Kidney epithelial cell (primary cell): ENCODE measurements at regions not wholly inside any gene's neighbourhood (a gene's known extent, or its start where the extent isn't known, plus 50 kb on each side); places are given as distances from the start of the nearest gene placed in this dataset.

Source experiments
- DNase-seq: peaks from one replicate; pipeline ENCODE4 v3.0.0-alpha.2; 2010; ENCODE audit warnings: low read depth
- H3K27me3 ChIP-seq: 2 replicates; pipeline ENCODE4 v1.6.0; 2011; ENCODE audit warnings: low read length; ENCODE audit not compliant: control insufficient read depth, insufficient read depth
- H3K36me3 ChIP-seq: 2 replicates; pipeline ENCODE4 v1.5.1; 2011; ENCODE audit warnings: low read length; ENCODE audit not compliant: control insufficient read depth, insufficient read depth
- H3K4me3 ChIP-seq: 2 replicates; pipeline ENCODE4 v1.5.1; 2011; ENCODE audit warnings: low read depth, mild to moderate bottlenecking, control low read depth, low read length
- TF ChIP-seq, protein P1 (sequence below): IDR thresholded peaks from 2 replicates; pipeline ENCODE4 v1.5.1; 2011; ENCODE audit warnings: mild to moderate bottlenecking, moderate library complexity, low read length, control low read depth, inconsistent platforms; ENCODE audit not compliant: insufficient read depth, poor library complexity, severe bottlenecking

DNA sequence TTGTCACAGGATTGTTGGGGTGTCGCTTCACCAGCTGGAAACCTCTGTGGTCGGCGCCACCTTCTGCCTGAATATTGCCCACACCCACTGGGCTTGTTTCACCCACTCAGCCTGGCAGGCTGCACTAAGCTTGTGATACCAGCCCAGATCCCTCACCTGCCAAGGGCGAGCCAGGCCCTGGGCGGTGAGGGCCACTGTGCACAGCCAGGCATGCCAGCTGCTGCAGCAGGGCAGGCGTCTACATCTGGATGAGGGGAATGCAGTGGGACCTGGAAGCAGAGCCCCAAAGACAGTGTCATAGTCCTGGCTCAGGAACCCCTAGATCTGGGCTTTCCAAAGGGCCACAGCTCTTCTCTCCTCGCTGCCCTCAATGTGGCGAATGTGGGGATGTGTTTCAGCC, 1307.5 kb downstream of the GRIK2 start:
- no peak for DNase-seq
- H3K36me3 ChIP-seq = no peaks in the 10 kb centered on the region
- H3K4me3 ChIP-seq = no peak overlapping the region
- no peaks in the 10 kb centered on the region for H3K27me3 ChIP-seq
- TF ChIP-seq, protein P1, sequence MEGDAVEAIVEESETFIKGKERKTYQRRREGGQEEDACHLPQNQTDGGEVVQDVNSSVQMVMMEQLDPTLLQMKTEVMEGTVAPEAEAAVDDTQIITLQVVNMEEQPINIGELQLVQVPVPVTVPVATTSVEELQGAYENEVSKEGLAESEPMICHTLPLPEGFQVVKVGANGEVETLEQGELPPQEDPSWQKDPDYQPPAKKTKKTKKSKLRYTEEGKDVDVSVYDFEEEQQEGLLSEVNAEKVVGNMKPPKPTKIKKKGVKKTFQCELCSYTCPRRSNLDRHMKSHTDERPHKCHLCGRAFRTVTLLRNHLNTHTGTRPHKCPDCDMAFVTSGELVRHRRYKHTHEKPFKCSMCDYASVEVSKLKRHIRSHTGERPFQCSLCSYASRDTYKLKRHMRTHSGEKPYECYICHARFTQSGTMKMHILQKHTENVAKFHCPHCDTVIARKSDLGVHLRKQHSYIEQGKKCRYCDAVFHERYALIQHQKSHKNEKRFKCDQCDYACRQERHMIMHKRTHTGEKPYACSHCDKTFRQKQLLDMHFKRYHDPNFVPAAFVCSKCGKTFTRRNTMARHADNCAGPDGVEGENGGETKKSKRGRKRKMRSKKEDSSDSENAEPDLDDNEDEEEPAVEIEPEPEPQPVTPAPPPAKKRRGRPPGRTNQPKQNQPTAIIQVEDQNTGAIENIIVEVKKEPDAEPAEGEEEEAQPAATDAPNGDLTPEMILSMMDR = no peak

DNA sequence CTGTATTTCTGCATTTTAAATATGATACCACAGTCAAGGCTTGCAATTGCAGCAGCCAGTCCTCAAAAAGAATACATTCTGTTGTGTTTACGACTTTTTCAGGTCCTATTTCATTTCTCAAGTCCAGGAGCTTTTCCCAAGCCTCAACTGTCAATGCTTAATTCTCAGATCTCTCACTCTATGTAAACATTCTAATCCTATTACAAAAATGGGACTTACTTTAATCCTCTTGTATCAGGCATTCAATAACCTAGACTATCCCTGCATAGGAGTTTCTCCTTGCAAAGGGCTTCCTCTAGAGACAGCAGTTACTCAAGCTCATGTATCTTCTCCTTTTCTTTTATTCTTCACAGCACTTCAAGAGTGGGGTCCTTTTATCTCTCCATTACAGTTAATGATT, 1293.0 kb downstream of the GRIK2 start:
- TF ChIP-seq, protein P1 = no peak
- Histone ChIP-seq H3K36me3 (no peaks in the 10 kb centered on the region), H3K27me3 (no peaks in the 10 kb centered on the region), H3K4me3 (no peak overlapping the region)
- DNase-seq = no peak

DNA sequence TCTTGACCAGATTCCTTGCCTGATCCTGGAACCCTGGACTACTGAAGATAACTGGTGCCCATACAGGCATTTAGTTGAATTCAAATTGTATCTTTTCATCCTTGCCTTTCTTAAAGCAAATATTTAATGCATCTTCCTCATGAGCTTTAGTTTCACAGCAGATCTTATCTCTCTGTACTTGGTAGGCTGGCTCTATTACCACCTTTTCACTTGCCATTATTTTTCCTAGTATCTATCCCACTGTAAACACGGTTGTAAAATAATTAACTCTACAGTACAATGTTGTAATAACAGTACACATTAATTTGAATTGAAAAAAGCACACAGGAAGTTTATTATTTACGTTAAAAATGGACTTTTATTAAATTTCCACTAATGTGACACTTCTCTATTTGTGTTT, 1286.9 kb downstream of the GRIK2 start:
- TF ChIP-seq, protein P1 = no peak
- H3K36me3 ChIP-seq = no peaks in the 10 kb centered on the region
- no peak for DNase-seq
- no peaks in the 10 kb centered on the region for H3K27me3 ChIP-seq
- no peak overlapping the region for H3K4me3 ChIP-seq

DNA sequence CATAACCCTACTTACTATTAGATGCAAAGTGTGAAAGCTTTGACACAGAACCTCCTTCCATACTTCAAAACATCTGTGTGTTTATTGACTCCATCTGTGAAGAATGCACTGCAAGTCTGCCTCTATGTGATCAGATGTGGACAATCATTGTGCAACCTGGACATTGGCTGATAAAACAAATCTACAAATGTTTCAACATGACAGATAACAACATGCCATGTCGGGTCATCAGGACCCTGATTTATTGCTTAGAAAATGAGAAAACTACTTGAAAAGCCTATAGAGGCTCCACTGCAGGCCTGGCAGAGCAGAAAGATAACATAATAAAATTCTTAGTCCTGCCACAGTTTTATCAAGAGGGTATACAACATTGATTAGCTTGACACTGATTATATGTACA, 1286.4 kb downstream of the GRIK2 start:
- TF ChIP-seq, protein P1 = no peak
- Histone ChIP-seq H3K36me3 (no peaks in the 10 kb centered on the region), H3K27me3 (no peaks in the 10 kb centered on the region), H3K4me3 (no peak overlapping the region)
- DNase-seq = no peak

DNA sequence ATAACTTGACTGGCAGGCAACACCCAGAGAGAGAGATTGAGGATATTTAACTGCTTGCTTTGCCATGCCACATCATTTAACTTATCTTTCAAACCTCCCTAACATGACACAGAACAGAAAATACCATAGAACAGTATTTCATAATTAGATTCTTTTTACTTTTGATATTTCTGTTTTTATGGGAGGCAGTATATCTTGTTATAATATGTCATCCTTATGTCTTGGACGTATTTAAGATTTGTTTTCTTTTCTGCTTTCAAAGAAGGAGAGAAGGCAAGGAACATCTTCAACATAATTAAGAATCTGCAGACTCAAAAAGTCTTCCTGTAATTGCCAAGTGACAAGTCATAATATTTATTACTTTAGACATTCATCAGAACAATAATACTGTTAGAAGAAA, 1283.7 kb downstream of the GRIK2 start:
- Histone ChIP-seq H3K27me3 (no peaks in the 10 kb centered on the region), H3K4me3 (no peak overlapping the region), H3K36me3 (no peaks in the 10 kb centered on the region)
- DNase-seq = no peak
- TF ChIP-seq, protein P1 = no peak

DNA sequence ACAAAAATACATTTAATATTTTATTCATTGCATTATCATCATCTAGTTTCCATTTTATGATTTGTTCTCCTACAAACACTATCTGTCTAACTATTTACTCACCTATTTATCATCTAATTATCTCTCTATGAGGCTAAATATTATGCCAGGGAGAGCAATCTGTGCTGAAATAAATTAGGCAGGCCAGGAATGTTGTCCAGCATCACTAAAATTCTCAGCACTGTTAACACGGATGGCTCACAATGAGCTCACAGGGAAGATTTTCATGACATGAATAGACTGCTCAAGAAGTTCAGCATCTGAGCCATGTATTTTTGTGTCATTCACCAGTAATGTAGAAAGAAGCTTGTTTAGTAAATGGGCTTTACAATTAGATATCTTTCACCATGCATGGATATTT, 1277.2 kb downstream of the GRIK2 start:
- Histone ChIP-seq H3K36me3 (no peaks in the 10 kb centered on the region), H3K4me3 (no peak overlapping the region), H3K27me3 (no peaks in the 10 kb centered on the region)
- TF ChIP-seq, protein P1 = no peak
- no peak for DNase-seq
